HEK293 (cell line): ENCODE measurements at regions not wholly inside any gene's neighbourhood (a gene's known extent, or its start where the extent isn't known, plus 50 kb on each side); places are given as distances from the start of the nearest gene placed in this dataset.

Source experiments
- SP2 ChIP-seq: fragments of 450-650 bp; formaldehyde crosslinking; IDR thresholded peaks from 2 replicates; pipeline ENCODE4 v1.5.1; 2016; ENCODE audit warnings: missing biosample characterization, missing genetic modification characterization
- TCF7L2 ChIP-seq: IDR thresholded peaks from 2 replicates; pipeline ENCODE4 v1.6.1; 2011; ENCODE audit warnings: low read depth, mild to moderate bottlenecking, inconsistent platforms, low read length, moderate library complexity, borderline replicate concordance
- YY2 ChIP-seq: fragments of 450-650 bp; formaldehyde crosslinking; IDR thresholded peaks from 2 replicates; pipeline ENCODE4 v1.5.1; 2016; ENCODE audit warnings: missing biosample characterization, missing genetic modification characterization
- ZNF114 ChIP-seq: fragments of 450-650 bp; formaldehyde crosslinking; IDR thresholded peaks from 2 replicates; pipeline ENCODE4 v1.5.0; 2017; ENCODE audit warnings: missing biosample characterization, missing genetic modification characterization
- ZNF175 ChIP-seq: fragments of 450-650 bp; formaldehyde crosslinking; IDR thresholded peaks from 2 replicates; pipeline ENCODE4 v1.5.1; 2016; ENCODE audit warnings: missing biosample characterization, missing genetic modification characterization
- ZNF239 ChIP-seq: fragments of 450-650 bp; formaldehyde crosslinking; IDR thresholded peaks from 2 replicates; pipeline ENCODE4 v1.5.1; 2016; ENCODE audit warnings: missing biosample characterization, missing genetic modification characterization
- ZNF426 ChIP-seq: fragments of 450-650 bp; formaldehyde crosslinking; IDR thresholded peaks from 2 replicates; pipeline ENCODE4 v1.5.1; 2017; ENCODE audit warnings: missing biosample characterization, missing genetic modification characterization, mild to moderate bottlenecking, inconsistent platforms, moderate library complexity
- TF ChIP-seq, protein P1 (sequence below): fragments of 450-650 bp; formaldehyde crosslinking; IDR thresholded peaks from 2 replicates; pipeline ENCODE4 v1.5.1; 2016; ENCODE audit warnings: missing biosample characterization, missing genetic modification characterization
- TF ChIP-seq, protein P2 (sequence below): sonication (generic); formaldehyde crosslinking; IDR thresholded peaks from 2 replicates; pipeline ENCODE4 v1.8.1; 2022; ENCODE audit warnings: mild to moderate bottlenecking, moderate library complexity, missing genetic modification reagents

DNA sequence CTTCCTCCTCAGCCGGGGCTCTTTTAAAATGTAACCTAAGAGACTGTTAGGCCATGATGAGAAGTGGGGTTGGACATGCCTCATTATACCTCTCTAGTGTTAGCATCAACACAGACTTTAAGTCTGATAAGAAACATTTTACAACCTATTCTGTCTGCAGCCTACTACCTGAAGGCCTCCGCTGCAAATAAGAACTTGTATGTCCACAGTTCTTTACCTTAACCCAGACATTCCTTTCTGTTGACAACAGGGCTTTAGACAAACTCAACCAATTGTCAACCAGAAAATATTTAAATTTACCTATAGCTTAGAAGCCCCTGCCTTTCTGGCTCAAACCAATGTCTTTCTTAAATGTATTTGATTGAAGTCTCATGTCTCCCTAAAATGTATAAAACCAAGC is 1418.6 kb downstream of the STIM2 start:
- TF ChIP-seq, protein P1, sequence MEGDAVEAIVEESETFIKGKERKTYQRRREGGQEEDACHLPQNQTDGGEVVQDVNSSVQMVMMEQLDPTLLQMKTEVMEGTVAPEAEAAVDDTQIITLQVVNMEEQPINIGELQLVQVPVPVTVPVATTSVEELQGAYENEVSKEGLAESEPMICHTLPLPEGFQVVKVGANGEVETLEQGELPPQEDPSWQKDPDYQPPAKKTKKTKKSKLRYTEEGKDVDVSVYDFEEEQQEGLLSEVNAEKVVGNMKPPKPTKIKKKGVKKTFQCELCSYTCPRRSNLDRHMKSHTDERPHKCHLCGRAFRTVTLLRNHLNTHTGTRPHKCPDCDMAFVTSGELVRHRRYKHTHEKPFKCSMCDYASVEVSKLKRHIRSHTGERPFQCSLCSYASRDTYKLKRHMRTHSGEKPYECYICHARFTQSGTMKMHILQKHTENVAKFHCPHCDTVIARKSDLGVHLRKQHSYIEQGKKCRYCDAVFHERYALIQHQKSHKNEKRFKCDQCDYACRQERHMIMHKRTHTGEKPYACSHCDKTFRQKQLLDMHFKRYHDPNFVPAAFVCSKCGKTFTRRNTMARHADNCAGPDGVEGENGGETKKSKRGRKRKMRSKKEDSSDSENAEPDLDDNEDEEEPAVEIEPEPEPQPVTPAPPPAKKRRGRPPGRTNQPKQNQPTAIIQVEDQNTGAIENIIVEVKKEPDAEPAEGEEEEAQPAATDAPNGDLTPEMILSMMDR (tag by site-specific recombination), result no peak
- TF ChIP-seq ZNF175, result no peak
- no peak for TF ChIP-seq ZNF239 (tag by site-specific recombination)
- TF ChIP-seq YY2 (tag by site-specific recombination), result no peak
- no peak for TF ChIP-seq ZNF114 (tag by site-specific recombination)
- TF ChIP-seq TCF7L2, result no peak
- TF ChIP-seq SP2 (tag by site-specific recombination), result no peak
- no peak for TF ChIP-seq ZNF426
- TF ChIP-seq, protein P2, sequence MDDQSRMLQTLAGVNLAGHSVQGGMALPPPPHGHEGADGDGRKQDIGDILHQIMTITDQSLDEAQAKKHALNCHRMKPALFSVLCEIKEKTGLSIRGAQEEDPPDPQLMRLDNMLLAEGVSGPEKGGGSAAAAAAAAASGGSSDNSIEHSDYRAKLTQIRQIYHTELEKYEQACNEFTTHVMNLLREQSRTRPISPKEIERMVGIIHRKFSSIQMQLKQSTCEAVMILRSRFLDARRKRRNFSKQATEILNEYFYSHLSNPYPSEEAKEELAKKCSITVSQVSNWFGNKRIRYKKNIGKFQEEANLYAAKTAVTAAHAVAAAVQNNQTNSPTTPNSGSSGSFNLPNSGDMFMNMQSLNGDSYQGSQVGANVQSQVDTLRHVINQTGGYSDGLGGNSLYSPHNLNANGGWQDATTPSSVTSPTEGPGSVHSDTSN, result no peak
